AG09309 (cell line): ENCODE measurements at regions not wholly inside any gene's neighbourhood (a gene's known extent, or its start where the extent isn't known, plus 50 kb on each side); places are given as distances from the start of the nearest gene placed in this dataset.

Experiments used
- DNase-seq: peaks from one replicate; pipeline ENCODE4 v3.0.0-alpha.2; 2010; ENCODE audit warnings: low read depth
- H3K4me3 ChIP-seq: 2 replicates; pipeline ENCODE4 v1.5.1; 2011; ENCODE audit warnings: mild to moderate bottlenecking, low read depth, low read length, moderate library complexity; ENCODE audit not compliant: control insufficient read depth
- CTCF ChIP-seq: IDR thresholded peaks from 2 replicates; pipeline ENCODE4 v1.5.1; 2011; ENCODE audit warnings: mild to moderate bottlenecking, low read depth, low read length, inconsistent platforms; ENCODE audit not compliant: insufficient read depth, control insufficient read depth; ENCODE audit errors: missing control alignments

- peak; percentile 73 for DNase-seq
- no peak for TF ChIP-seq CTCF
- H3K4me3 ChIP-seq: no peak overlapping the region
Observed at GRCh38 chr10:21399392-21400035, 126.0 kb downstream of the SKIDA1 start.

GRCh38 chr10:21398563-21399231 is 126.8 kb downstream of the SKIDA1 start:
- no peak overlapping the region for H3K4me3 ChIP-seq
- TF ChIP-seq CTCF: no peak
- no peak for DNase-seq

- H3K4me3 ChIP-seq: no peak overlapping the region
- no peak for TF ChIP-seq CTCF
- DNase-seq: no peak
Observed at GRCh38 chr10:21396889-21397288, 128.6 kb downstream of the SKIDA1 start.

GRCh38 chr10:21393931-21394330 is 131.6 kb downstream of the SKIDA1 start:
- TF ChIP-seq CTCF: no peak
- no peak for DNase-seq
- no peak overlapping the region for H3K4me3 ChIP-seq

- DNase-seq: no peak
Observed at GRCh38 chr10:21388589-21388988, 136.9 kb downstream of the SKIDA1 start.

GRCh38 chr10:21387868-21388267 is 137.6 kb downstream of the SKIDA1 start:
- TF ChIP-seq CTCF: no peak

More at GRCh38 chr10:21388589-21388988, 136.9 kb downstream of the SKIDA1 start:
- H3K4me3 ChIP-seq: no peak overlapping the region
- TF ChIP-seq CTCF: no peak

More at GRCh38 chr10:21387868-21388267, 137.6 kb downstream of the SKIDA1 start:
- no peak for DNase-seq
- H3K4me3 ChIP-seq: no peak overlapping the region
